ENCODE measurements at regions not wholly inside any gene's neighbourhood (a gene's known extent, or its start where the extent isn't known, plus 50 kb on each side); places are given as distances from the start of the nearest gene placed in this dataset.

GRCh38 chr20:6657904-6658303 lies 109.6 kb upstream of the BMP2 start:
- Histone ChIP-seq H3K36me3 (no peaks in the 10 kb centered on the region), H3K4me1 (peaks cover 3% of the 10 kb centered on the region), H3K27me3 (no peaks in the 10 kb centered on the region), H3K9me3 (replicated peaks) (no peaks in the 10 kb centered on the region), H3K4me3 (no peak overlapping the region), H3K27ac (no peak overlapping the region)
- no peak for DNase-seq

GRCh38 chr20:6657111-6657510 lies 110.4 kb upstream of the BMP2 start:
- Histone ChIP-seq H3K4me3 (no peak overlapping the region), H3K27ac (no peak overlapping the region), H3K4me1 (no peaks in the 10 kb centered on the region), H3K9me3 (replicated peaks) (no peaks in the 10 kb centered on the region), H3K36me3 (no peaks in the 10 kb centered on the region), H3K27me3 (no peaks in the 10 kb centered on the region)
- DNase-seq = no peak

GRCh38 chr20:6654513-6655252 lies 112.8 kb upstream of the BMP2 start:
- peak in 1 of 2 experiments; percentile 13 for DNase-seq
- no peaks in the 10 kb centered on the region for H3K9me3 ChIP-seq (replicated peaks)
- no peaks in the 10 kb centered on the region for H3K36me3 ChIP-seq
- no peak overlapping the region for H3K4me3 ChIP-seq
- H3K4me1 ChIP-seq = no peaks in the 10 kb centered on the region
- no peaks in the 10 kb centered on the region for H3K27me3 ChIP-seq
- no peak overlapping the region for H3K27ac ChIP-seq

- Histone ChIP-seq H3K4me1 (no peaks in the 10 kb centered on the region), H3K9me3 (replicated peaks) (no peaks in the 10 kb centered on the region), H3K36me3 (no peaks in the 10 kb centered on the region), H3K27ac (no peak overlapping the region), H3K27me3 (no peaks in the 10 kb centered on the region), H3K4me3 (no peak overlapping the region)
- no peak for DNase-seq
Measured at GRCh38 chr20:6651561-6651960, 115.9 kb upstream of the BMP2 start.

- Histone ChIP-seq H3K27ac (no peak overlapping the region), H3K27me3 (no peaks in the 10 kb centered on the region), H3K36me3 (no peaks in the 10 kb centered on the region), H3K9me3 (replicated peaks) (no peaks in the 10 kb centered on the region), H3K4me3 (no peak overlapping the region), H3K4me1 (no peaks in the 10 kb centered on the region)
- no peak for DNase-seq
Measured at GRCh38 chr20:6651016-6651415, 116.5 kb upstream of the BMP2 start.

GRCh38 chr20:6646021-6646636 lies 121.4 kb upstream of the BMP2 start:
- Histone ChIP-seq H3K27ac (no peak overlapping the region), H3K4me1 (no peaks in the 10 kb centered on the region), H3K9me3 (replicated peaks) (no peaks in the 10 kb centered on the region), H3K4me3 (no peak overlapping the region), H3K36me3 (no peaks in the 10 kb centered on the region), H3K27me3 (no peaks in the 10 kb centered on the region)
- DNase-seq = no peak

- Histone ChIP-seq H3K36me3 (no peaks in the 10 kb centered on the region), H3K27me3 (no peaks in the 10 kb centered on the region), H3K27ac (no peak overlapping the region), H3K4me1 (no peaks in the 10 kb centered on the region), H3K4me3 (no peak overlapping the region), H3K9me3 (replicated peaks) (no peaks in the 10 kb centered on the region)
- no peak for DNase-seq
Measured at GRCh38 chr20:6644813-6645628, 122.5 kb upstream of the BMP2 start.

- Histone ChIP-seq H3K4me3 (no peak overlapping the region), H3K27ac (no peak overlapping the region), H3K27me3 (no peaks in the 10 kb centered on the region), H3K4me1 (peaks cover 6% of the 10 kb centered on the region; the same call in 1 of the 2 replicates), H3K9me3 (replicated peaks) (no peaks in the 10 kb centered on the region), H3K36me3 (no peaks in the 10 kb centered on the region)
- DNase-seq = no peak
Measured at GRCh38 chr20:6641012-6641411, 126.5 kb upstream of the BMP2 start.

- H3K4me1 ChIP-seq = peaks cover 22% of the 10 kb centered on the region
- no peaks in the 10 kb centered on the region for H3K36me3 ChIP-seq
- no peaks in the 10 kb centered on the region for H3K9me3 ChIP-seq (replicated peaks)
- DNase-seq = peak; percentile 17 to 30
- no peak overlapping the region for H3K4me3 ChIP-seq
- H3K27ac ChIP-seq = no peak overlapping the region
- H3K27me3 ChIP-seq = no peaks in the 10 kb centered on the region
Measured at GRCh38 chr20:6637160-6637579, 130.3 kb upstream of the BMP2 start.

- peak; percentile 25 to 65 for DNase-seq
Measured at GRCh38 chr20:6636209-6637159, 131.0 kb upstream of the BMP2 start.

GRCh38 chr20:6635034-6635736 lies 132.3 kb upstream of the BMP2 start:
- no peaks in the 10 kb centered on the region for H3K36me3 ChIP-seq
- H3K4me3 ChIP-seq = no peak overlapping the region
- DNase-seq = no peak
- H3K9me3 ChIP-seq (replicated peaks) = no peaks in the 10 kb centered on the region
- H3K27ac ChIP-seq = no peak overlapping the region
- peaks cover 33% of the 10 kb centered on the region for H3K4me1 ChIP-seq
- H3K27me3 ChIP-seq = no peaks in the 10 kb centered on the region

More at GRCh38 chr20:6636209-6637159, 131.0 kb upstream of the BMP2 start:
- Histone ChIP-seq H3K36me3 (no peaks in the 10 kb centered on the region), H3K27me3 (no peaks in the 10 kb centered on the region), H3K27ac (no peak overlapping the region), H3K4me1 (peaks cover 29% of the 10 kb centered on the region), H3K4me3 (no peak overlapping the region), H3K9me3 (replicated peaks) (no peaks in the 10 kb centered on the region)

GRCh38 chr20:6632187-6632586 lies 135.3 kb upstream of the BMP2 start:
- H3K36me3 ChIP-seq = no peaks in the 10 kb centered on the region
- H3K27me3 ChIP-seq = no peaks in the 10 kb centered on the region
- H3K4me1 ChIP-seq = peaks cover 33% of the 10 kb centered on the region
- no peak overlapping the region for H3K4me3 ChIP-seq
- H3K9me3 ChIP-seq (replicated peaks) = no peaks in the 10 kb centered on the region
- peak; percentile 76 to 84 for DNase-seq
- peak overlapping the region; percentile 64 for H3K27ac ChIP-seq

- no peaks in the 10 kb centered on the region for H3K36me3 ChIP-seq
- no peaks in the 10 kb centered on the region for H3K27me3 ChIP-seq
- no peak overlapping the region for H3K4me3 ChIP-seq
- peaks cover 27% of the 10 kb centered on the region for H3K4me1 ChIP-seq
- no peak for DNase-seq
- no peaks in the 10 kb centered on the region for H3K9me3 ChIP-seq (replicated peaks)
- H3K27ac ChIP-seq = no peak overlapping the region
Measured at GRCh38 chr20:6630514-6630913, 137.0 kb upstream of the BMP2 start.

- Histone ChIP-seq H3K27ac (no peak overlapping the region), H3K27me3 (no peaks in the 10 kb centered on the region), H3K4me3 (no peak overlapping the region), H3K4me1 (peaks cover 27% of the 10 kb centered on the region), H3K9me3 (replicated peaks) (no peaks in the 10 kb centered on the region), H3K36me3 (no peaks in the 10 kb centered on the region)
- no peak for DNase-seq
Measured at GRCh38 chr20:6629564-6629963, 137.9 kb upstream of the BMP2 start.
